GM20431 (cell line): ENCODE measurements at regions not wholly inside any gene's neighbourhood (a gene's known extent, or its start where the extent isn't known, plus 50 kb on each side); places are given as distances from the start of the nearest gene placed in this dataset.

ENCODE experiments used
- in situ Hi-C: fragments of 300-500 bp; cut with MseI, MboI; formaldehyde crosslinking; loops from one replicate; pipeline ENCODE4 v1.15.0; 2020; ENCODE audit warnings: low sequenced_read_pairs; ENCODE audit not compliant: unreplicated experiment

DNA sequence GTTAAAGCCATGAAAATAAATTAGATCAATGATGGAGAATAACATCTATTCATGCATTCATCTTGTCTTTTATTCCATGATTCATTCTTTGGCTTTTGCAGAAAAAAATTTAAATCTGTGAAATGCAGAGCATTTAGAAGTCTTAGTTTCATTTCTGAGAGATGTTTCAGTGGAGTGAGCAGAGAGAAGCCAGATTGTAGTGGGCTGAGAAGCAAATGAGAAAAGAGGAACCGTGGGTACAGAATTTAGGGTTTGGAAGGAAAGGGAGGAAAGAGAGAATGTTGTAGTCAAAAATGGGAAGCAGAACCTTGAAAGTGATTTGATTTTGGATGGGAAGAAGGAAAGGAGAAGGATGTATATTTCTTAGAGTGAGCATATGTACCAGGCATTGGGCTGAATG is 260.3 kb upstream of the MAN1A1 start:
- in situ Hi-C loops = no loop called here

DNA sequence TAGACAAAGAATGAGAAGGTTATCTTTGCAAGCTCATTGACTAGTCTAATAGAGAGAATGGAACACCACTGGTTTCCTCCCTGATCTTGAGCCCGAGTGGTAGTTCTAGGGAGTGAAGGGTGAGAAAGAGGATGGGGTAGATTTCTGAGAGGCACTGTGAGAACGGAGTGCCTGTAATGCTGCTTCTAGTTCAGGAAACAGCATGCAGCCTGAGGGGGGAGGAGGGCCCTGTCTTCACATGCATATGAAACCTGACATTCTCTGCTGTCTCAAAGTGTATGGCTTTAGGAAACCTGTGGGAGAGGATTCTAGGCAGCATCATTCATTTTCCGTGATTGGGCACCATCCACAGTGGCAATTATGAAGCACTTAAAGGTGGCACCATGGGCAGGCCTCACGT is 259.4 kb upstream of the MAN1A1 start:
- in situ Hi-C loops = no loop called here

DNA sequence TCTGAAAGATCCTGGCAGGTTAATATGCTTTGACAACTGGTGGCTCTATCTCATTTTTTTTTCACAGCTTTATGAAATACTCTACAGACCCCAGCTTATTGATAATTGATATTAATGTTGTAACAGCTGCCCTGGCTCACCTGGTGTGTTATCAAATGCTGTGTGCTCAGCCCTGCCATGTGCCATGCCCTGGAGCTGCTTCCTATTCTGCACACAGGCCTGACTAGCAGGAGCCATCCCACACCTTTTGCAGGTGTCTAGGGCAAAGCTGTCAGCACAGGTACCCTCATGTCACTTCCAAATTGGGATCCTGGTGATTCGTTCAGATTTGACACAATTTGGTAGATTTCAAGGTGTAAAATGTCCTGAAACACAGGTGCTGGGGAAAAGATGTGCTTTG is 254.6 kb upstream of the MAN1A1 start:
- in situ Hi-C loops = no loop called here

DNA sequence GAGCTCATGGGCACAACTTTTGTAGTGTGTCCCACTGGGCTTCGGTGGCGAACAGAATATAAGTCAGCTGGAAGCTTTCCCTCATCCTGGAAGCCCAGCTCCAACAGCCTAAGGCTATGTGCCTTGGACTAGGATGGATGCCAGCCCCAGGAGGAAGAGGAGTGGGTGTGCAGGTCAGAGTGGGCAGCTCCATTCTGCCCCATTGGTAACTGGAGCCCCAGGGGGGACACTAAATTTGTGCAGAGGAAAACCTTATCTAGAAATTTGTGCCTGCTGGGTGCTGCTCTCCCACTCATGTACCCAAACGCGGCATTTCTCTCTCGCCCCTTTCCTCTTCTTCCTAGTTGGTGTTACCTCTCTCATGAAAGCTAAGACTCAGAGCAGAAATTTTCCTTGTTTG is 253.9 kb upstream of the MAN1A1 start:
- in situ Hi-C loops = no loop called here

DNA sequence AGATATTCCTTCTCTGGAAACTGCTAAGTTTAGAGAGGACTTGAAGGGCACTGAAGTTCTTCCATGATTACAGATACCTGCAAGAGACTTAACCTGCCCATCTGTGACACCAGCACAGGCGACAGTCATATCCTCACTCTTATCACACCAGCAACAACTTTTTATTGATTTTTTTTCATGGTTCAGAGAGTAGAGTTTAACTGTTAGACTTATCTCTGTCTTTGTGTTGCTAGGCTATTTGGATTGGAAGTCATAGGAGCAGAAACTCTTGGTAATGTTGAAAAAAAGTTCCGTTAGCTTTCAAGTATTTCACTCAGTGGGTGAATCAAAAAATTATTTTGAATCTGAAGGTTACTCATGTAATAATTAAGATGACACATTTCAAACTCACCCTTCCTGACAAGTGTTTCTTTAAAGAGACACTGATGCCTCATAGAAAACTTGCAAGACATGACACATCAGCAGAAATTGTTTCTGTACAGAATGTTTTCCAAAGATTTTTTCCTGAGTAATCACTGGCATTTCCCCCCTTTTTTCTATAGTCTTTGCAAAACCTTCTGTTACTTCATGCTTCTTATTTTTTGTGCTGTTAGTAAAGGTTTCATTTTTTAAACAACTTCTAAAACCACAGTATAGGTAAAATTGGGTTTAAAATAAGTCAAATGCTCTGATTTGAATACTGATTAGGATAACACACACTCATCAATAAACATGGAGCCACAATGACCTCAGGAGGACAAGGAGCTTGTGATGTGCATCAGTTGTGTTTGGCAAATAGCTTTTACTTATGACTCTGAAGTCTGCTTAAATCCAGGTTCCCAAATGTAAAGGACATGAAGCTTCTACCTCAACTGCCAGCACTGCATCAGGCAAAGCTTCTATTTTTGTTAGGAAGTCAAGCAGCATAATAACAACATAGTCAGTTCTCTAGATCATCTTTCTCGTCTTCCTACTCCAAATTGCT is 252.9 kb upstream of the MAN1A1 start:
- in situ Hi-C loops = no loop called here

DNA sequence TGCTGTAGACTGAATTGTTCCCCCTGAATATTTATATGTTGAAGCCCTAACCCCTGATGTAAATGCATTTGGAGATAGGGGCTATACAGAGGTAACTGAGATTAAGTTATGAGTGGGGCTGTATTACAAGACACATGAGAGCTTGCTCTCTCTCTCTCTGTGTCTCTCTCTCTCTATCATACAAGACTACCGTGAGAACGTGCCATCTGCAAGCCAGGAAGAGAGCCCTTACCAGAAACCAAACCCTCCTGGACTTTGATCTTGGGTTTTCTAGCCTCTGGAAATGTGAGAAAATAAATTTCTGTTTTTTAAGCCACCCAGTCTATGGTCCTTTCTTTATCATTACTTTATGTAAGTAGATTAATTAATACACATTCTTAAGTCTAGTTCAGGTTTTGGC is 249.3 kb upstream of the MAN1A1 start:
- in situ Hi-C loops = no loop called here

DNA sequence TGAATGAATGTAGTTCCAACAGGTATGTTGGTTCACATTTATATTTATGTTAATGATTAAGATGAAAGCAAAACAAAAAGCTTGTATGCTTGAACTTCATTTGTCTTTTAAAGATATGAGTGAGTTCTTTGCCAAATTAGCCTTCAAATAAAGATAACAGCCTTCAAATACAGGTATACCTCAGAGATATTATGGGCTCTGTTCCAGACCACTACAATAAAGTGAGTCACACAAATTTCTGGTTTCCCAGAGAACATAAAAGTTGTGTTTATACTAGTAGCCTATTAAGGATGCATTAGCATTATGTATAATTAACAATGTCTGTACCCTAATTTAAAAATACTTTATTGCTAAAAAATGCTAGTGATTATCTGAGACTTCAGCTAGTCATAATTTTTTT is 245.3 kb upstream of the MAN1A1 start:
- in situ Hi-C loops = no loop called here

DNA sequence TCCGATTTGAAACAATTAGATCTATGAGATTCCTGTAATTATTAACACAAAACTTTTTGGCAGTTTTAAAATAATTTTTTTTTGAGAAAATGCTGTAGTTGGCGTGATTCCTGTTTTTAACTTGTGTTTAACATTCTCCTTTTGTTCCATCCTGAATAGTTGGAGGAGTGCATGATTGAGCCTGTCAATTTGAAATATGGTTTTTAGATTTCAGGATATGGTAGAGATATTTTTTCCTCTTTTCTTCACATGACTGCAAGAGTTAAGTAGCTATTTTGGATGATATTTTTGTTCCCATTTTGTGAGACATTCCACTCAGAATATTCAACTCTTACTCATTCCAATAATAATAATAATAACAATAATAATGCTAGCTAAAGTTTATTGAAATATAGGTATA is 241.7 kb upstream of the MAN1A1 start:
- in situ Hi-C loops = no loop called here

DNA sequence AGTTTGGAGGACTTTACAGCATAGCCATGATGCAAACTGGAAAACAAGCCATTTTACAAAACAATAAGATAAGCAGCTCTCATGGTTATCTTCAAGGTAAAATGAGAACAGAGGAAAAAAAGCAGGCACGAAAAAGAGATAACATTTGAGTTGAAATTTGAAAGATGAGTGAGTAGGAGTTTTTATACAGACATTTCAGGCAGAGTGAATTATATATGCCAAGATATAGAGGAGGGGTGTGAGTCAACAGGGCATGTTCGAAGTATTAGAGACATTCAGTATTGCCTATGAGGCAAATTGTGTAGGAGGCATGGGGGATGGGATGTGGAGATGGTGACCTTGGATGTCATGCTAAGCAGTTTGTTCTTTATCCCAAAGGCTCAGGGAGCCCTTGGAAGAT is 240.5 kb upstream of the MAN1A1 start:
- in situ Hi-C loops = no loop called here

DNA sequence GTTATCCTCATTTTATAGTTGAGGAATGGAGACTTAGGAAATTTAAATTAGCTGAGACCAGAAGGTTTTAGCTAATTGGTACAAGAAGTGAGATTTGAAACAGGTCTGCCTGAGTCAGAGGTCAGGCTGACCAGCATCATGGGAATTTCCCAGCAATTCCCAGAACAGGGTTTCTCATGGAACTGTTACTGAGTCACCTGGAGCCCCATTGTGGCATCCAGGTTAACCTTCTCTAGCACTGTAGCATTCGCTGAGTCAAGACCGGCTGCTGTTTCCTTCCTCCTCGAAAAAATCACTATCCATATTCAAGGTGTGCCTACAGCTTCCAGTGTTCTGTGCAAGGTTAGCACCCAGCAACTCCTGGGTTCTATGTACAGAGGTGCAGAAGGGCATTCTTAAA is 238.0 kb upstream of the MAN1A1 start:
- in situ Hi-C loops = no loop called here

DNA sequence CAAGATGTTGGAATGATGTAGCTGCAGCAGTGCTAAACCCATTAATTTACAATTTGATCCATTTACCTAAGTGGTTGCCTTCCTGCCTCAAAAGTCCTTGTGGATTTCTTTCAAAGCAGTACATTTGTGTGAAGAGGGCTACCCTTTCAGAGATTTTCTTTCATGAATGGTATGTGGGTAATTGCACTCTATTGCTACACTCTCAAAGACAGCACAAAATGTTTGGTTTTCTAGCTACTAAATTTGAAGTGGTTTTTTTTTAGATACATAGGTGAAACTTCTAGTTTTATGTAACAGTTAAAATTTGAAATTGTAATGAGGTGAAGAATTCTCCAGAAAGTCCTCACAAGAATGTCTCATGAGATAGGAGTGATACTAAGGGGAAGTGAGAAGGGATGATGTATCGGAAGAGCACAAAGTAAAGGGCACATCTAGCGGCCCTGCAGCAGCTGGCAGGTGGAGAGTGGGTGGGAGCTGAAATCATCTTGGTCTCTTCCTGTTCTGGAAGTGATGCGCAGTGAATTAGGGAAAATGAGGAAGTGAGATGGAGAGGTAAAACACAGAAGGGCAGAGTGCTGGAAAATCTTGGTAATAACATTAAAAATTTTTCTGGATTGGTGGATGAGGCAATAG is 236.8 kb upstream of the MAN1A1 start:
- in situ Hi-C loops = no loop called here

DNA sequence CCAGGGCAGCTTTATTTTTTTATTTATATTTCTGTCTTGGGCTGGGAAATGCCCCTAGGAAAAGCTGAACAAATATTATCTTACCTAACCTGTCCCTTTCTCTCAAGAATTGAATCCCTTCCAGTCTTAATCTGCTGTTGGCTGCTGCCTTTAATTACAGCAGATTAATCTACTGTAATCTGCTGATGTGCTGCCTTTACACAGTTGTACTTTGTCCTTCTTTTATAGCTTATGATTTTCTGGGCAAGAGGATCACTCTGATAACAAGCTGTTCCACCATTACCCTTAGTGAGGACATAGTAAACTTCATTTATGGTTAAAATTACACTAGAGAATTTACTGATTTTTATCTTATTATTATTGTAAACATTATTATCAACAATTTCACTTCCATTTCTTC is 234.5 kb upstream of the MAN1A1 start:
- in situ Hi-C loops = no loop called here

DNA sequence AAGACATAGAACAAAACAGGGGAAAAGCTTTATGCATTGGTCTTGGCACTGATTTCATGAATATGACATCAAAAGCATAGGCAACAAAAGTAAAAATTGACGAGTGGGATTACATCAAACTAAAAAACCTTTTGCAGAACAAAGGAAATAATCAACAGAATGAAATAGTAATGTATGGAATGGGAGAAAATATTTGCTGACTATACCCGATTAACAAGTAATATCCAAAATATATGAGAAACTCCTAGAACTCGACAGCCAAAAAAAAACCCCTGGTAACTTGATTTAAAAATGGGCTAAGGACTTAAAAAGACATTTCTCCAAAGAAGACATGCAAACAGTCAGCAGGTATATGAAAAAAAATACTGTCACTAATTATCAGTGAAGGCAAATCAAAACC is 231.7 kb upstream of the MAN1A1 start:
- in situ Hi-C loops = no loop called here

DNA sequence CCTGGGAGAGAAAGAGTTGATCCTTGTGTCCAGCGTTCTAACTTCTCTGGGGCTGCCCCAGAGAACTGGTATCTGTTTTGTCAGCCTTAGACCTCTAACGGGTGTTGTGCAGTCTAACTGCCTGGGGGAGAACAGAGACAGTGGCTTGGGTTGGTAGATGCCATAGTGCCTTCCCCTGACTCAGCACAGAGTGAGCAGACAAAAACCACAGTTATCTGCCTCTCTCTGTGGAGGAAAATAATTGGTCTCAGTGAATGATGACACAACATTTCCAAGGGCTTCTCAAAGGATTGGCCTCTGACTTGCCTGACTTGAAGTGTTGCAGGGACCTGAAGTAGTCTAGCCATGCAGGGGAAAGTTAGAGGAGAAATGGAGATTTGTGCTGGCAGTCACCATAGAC is 226.2 kb upstream of the MAN1A1 start:
- in situ Hi-C loops = no loop called here

DNA sequence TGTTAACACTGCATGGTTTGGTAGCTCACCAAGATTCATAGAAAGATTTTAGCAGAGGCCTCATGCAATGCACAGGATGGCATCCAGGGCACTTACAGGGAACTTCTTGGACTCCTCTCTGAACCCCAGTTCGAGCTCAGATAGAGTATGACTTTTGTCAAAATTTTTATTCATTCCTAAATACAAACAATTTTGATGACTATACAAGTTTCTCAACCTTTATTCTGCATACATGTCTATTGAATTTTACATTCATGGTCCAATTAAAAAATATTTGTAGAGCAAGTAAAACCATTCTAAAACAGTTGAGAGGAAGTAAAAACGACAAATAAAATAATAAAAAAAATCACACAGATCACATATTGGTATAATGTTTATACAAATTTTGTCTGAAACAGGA is 219.0 kb upstream of the MAN1A1 start:
- in situ Hi-C loops = no loop called here

DNA sequence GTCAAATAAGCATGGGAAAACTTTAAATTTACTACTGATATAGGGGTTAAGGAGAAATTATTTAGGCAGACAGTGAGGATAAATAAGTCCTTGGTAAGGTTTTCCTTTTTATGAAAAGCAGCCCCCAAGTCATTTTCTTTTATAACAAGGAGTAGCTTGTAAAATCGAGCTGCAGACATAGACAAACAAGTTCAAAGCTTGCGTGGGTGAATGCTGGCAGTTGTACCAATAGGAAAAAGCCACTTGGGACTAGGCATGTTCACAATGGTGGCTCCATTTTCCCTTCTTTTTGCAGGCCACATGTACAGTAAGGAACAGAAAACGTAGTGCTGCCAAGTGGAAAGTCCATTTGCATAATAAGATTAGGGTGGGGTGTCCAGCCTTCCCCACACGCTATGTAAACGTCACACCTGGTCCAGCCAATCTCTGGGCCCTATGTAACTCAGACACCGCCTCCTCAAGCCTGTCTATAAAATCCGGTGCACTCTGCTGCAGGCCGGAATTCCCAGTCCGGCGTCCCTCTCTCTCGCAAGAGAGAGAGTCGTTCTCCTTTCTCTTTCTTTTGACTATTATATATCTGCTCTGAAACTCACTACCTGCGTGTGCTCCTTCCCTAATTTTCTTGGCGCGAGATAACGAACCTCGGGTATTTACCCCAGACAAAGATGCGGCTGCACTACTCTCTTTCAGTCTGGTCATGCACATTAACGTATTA is 217.1 kb upstream of the MAN1A1 start:
- in situ Hi-C loops = no loop called here

DNA sequence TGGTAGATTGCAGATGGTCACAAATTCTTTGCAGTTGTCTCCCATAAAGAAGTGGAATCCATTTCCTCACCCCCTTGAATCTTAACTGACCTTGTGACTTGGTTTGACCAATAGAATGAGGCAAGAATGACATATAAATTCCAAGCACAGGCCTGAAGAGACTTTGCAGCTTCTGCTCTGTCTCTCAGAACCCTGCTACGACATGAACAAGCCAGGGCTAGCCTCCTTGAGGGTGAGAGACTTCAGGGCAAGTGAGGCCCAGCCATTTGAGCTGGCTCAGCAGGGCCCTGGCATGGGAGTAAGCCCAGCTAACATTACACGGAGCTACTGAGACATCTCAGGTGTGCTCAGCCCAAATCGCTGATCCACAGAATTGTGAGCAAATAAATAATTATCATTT is 216.3 kb upstream of the MAN1A1 start:
- in situ Hi-C loops = no loop called here

DNA sequence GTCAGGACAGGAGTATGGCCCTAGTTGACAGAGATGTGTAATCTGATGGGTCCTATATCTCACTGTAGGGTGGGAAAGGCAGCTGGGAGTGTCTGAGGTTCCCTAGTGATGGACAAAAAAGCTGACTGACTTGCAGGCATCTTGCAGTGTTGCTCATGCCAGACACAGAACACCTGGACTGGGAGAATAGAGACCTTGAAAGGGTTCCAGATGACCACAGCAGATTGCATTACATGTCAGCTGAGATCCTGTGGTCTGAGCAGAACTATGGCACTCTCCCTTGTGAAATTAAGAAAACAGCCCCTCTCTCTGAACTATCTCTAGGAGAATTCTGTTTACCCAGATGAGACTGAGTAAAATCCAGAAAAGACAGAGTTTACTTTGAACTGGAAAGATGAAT is 212.6 kb upstream of the MAN1A1 start:
- in situ Hi-C loops = no loop called here

DNA sequence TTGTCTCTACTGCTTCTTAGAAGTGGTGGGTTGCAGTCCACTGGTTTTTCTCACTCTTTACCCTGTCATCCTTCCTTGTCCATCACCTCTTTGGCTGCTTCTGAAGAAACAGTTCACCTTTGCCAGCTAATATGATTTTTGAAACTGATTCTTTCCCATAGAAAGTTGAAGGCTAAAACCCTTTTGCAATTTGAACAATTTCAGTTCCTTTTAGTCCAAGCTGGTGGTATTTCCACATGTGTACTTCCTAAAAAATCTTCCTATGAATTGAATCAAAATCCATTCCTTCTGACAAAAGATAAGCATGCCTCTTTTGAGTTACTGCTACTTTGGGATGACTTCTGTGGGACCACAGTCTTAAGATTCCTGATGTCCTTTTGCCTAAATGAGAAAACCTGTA is 210.0 kb upstream of the MAN1A1 start:
- in situ Hi-C loops = no loop called here

DNA sequence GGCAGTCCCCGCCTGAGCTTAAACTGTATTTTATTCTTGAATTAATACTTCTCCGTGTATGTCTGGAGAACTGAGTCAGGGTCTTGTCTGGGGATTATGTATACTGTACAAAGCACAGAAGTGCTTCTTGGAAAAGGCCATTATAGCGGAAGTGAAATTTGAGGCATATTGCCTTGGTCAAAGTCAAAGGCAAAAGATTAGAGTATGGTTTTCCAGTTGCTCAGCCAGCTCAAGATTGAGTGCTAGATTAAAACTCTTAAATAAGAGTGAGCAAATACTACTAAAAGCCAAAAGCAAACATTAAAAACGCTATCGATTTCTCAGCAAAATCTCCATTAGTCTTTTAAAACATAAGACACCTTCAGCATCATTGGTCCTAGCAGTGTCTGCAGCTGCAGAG is 207.7 kb upstream of the MAN1A1 start:
- in situ Hi-C loops = no loop called here

DNA sequence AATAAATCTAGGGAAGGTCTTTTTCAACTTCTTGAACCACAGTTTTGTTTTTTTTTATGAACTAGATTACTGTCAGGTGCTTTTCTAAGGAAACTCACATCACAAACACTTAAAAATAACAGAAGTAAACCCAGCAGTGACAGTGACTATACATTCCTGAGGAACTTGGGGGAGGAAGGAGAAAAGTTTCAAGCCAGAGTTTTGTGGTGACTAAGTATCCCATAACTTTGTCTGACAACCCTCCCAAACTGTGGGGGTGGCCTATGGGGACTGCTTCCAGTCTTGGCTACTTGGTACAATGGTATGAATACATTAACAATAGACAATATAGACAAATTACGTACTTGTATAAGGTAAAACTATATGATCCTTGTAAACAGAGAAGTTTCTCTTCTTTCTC is 202.5 kb upstream of the MAN1A1 start:
- in situ Hi-C loops = no loop called here
